Osteocyte (in vitro differentiated cells): ENCODE measurements at regions not wholly inside any gene's neighbourhood (a gene's known extent, or its start where the extent isn't known, plus 50 kb on each side); places are given as distances from the start of the nearest gene placed in this dataset.

Experiments
- DNase-seq: peaks from one replicate; pipeline ENCODE4 v3.0.0; 2021; ENCODE audit warnings: mixed read lengths; ENCODE audit not compliant: unreplicated experiment; ENCODE audit errors: extremely low spot score
- H3K27ac Mint-ChIP-seq: one replicate; pipeline ENCODE4 v1.8.0; 2021; ENCODE audit warnings: mild to moderate bottlenecking, mixed read lengths; ENCODE audit not compliant: unreplicated experiment
- H3K27me3 Mint-ChIP-seq: one replicate; pipeline ENCODE4 v1.8.0; 2021; ENCODE audit warnings: mixed read lengths; ENCODE audit not compliant: unreplicated experiment
- H3K36me3 Mint-ChIP-seq: one replicate; pipeline ENCODE4 v1.8.0; 2021; ENCODE audit warnings: mixed read lengths; ENCODE audit not compliant: unreplicated experiment
- H3K4me1 Mint-ChIP-seq: one replicate; pipeline ENCODE4 v1.8.0; 2021; ENCODE audit warnings: mixed read lengths; ENCODE audit not compliant: unreplicated experiment
- H3K4me3 Mint-ChIP-seq: one replicate; pipeline ENCODE4 v1.8.0; 2021; ENCODE audit warnings: mild to moderate bottlenecking, moderate library complexity, mixed read lengths; ENCODE audit not compliant: unreplicated experiment
- H3K9me3 Mint-ChIP-seq: one replicate; pipeline ENCODE4 v1.8.0; 2021; ENCODE audit warnings: mixed read lengths; ENCODE audit not compliant: unreplicated experiment
- TF ChIP-seq, protein P1 (sequence below): fragments of 200-600 bp; sonication (generic); IDR thresholded peaks from 2 replicates; pipeline ENCODE4 v1.5.0; 2021; ENCODE audit warnings: antibody characterized with exemption, mild to moderate bottlenecking, moderate library complexity

DNA sequence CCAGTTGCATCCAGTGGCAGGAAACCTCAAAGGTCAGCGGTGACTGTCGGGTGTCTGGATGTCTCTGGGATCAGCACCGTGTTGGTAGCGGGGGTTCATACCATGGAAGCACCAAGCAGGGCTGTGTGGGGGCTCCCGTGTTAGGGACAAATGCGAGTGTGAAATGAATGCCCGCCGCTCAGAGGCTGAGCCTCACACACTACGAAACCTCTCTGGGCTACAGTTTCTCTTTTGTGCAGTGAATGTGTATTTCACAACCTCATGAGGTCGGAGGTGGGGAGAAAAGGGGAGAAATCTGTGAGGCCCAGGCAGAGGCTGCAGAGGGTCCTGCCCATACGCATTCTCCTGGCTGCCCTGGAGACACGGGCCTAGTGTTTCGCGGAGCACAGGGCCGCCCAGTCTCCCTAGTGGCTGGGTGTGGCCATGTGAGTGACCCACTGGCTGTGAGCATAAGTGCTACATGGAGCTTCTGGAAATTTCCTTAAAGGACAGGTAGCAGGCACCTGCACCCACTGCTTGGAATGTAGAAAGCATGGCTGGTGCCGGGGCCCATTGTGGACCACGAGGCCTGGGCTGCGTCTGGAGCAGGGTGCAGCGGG, 138.0 kb upstream of the GLI2 start:
- Mint-ChIP-seq H3K27ac (peak overlapping the region; percentile 69), H3K36me3 (no peaks in the 10 kb centered on the region), H3K4me1 (peaks cover 26% of the 10 kb centered on the region), H3K9me3 (no peaks in the 10 kb centered on the region), H3K4me3 (no peak overlapping the region), H3K27me3 (peaks cover 2% of the 10 kb centered on the region)
- DNase-seq = no peak
- TF ChIP-seq, protein P1, sequence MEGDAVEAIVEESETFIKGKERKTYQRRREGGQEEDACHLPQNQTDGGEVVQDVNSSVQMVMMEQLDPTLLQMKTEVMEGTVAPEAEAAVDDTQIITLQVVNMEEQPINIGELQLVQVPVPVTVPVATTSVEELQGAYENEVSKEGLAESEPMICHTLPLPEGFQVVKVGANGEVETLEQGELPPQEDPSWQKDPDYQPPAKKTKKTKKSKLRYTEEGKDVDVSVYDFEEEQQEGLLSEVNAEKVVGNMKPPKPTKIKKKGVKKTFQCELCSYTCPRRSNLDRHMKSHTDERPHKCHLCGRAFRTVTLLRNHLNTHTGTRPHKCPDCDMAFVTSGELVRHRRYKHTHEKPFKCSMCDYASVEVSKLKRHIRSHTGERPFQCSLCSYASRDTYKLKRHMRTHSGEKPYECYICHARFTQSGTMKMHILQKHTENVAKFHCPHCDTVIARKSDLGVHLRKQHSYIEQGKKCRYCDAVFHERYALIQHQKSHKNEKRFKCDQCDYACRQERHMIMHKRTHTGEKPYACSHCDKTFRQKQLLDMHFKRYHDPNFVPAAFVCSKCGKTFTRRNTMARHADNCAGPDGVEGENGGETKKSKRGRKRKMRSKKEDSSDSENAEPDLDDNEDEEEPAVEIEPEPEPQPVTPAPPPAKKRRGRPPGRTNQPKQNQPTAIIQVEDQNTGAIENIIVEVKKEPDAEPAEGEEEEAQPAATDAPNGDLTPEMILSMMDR = no peak

DNA sequence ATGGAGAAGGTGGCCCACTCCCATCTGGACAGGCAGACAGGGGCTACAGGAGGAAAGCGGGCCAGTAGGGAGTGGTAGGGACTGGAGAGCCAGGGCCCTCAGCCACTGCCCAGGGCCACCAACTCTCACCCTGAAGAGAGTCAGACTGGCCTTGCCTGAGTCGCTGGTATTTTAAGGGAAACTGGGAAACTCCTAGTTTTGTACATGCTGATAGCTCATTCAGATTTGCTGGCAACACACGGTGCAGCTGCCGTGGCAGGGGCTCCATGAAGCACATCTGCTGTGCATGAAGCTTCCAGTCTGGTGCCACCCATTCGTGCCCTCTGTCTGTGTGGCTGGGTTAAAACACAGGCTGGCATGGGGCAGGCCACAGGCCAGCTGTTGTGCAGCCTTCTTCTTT, 137.3 kb upstream of the GLI2 start:
- Mint-ChIP-seq H3K4me3 (no peak overlapping the region), H3K27ac (no peak overlapping the region), H3K9me3 (no peaks in the 10 kb centered on the region), H3K4me1 (peaks cover 26% of the 10 kb centered on the region), H3K27me3 (peaks cover 1% of the 10 kb centered on the region), H3K36me3 (no peaks in the 10 kb centered on the region)
- DNase-seq = no peak
- TF ChIP-seq, protein P1 = no peak

DNA sequence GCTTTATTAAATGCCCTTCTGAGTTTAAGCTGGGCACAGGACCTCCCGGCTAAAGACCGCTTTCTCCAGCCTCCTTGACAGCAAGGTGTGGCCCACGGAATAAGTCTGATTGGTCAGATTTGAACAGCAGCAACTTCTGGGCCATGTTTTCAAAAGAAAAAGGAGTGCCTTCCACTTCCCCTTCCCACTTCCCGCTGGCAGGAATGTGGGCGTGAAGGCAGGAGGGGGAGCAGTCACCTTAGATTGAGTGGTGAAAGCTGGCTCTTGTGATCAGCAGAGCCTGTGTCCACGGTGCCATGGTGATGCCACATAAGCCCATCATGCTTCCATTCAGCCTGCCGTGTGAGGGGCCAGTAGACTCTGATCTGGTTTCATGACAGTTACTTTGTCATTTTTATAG, 136.6 kb upstream of the GLI2 start:
- Mint-ChIP-seq H3K4me3 (no peak overlapping the region), H3K9me3 (no peaks in the 10 kb centered on the region), H3K36me3 (no peaks in the 10 kb centered on the region), H3K27me3 (peaks cover 6% of the 10 kb centered on the region), H3K27ac (no peak overlapping the region), H3K4me1 (peaks cover 26% of the 10 kb centered on the region)
- no peak for DNase-seq
- TF ChIP-seq, protein P1 = no peak

DNA sequence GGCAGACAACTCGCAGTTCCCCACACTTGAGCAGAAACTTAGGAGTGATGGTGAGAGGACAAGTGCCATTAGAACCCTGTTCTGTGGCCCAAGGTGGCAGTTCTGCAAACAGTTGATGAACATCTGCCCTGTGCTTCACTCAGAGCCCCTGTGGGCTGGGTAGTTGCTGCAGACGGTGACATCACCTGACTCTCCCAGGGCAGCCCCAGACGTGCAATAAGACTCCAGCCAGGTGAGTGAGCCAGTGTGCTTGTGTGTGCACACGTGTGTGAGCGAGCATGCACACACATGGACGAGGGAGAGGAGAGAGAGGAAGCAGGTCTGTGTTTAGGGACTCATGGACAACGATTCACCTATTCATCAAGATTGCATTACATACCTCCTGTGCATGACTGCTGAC, 136.0 kb upstream of the GLI2 start:
- H3K9me3 Mint-ChIP-seq = no peaks in the 10 kb centered on the region
- DNase-seq = no peak
- H3K36me3 Mint-ChIP-seq = no peaks in the 10 kb centered on the region
- peaks cover 28% of the 10 kb centered on the region for H3K4me1 Mint-ChIP-seq
- H3K27me3 Mint-ChIP-seq = peaks cover 9% of the 10 kb centered on the region
- TF ChIP-seq, protein P1 = no peak
- no peak overlapping the region for H3K27ac Mint-ChIP-seq
- H3K4me3 Mint-ChIP-seq = no peak overlapping the region

DNA sequence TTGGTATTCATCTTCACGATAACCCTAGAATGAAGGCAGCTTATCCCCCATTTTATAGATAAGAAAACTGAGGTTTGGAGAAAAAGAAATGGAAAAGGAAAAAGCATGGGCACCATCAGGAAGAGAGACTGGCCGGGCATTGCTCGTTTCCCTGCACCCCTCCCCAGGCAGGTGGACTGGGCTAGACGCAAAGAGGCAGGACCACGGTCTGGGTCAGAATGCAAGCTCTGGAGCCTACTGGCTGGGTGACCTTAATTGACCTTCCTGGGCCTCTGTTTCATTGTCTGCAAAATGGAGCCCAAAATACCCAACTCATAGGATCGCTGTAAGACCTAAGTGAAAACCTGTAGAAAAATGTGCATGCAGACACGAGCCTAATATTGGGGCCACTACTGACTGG, 135.3 kb upstream of the GLI2 start:
- peaks cover 26% of the 10 kb centered on the region for H3K4me1 Mint-ChIP-seq
- no peak overlapping the region for H3K4me3 Mint-ChIP-seq
- no peak for DNase-seq
- H3K27ac Mint-ChIP-seq = no peak overlapping the region
- peaks cover 16% of the 10 kb centered on the region for H3K27me3 Mint-ChIP-seq
- no peaks in the 10 kb centered on the region for H3K36me3 Mint-ChIP-seq
- TF ChIP-seq, protein P1 = no peak
- H3K9me3 Mint-ChIP-seq = no peaks in the 10 kb centered on the region
